HTR-8/SVneo (cell line): ENCODE measurements at regions not wholly inside any gene's neighbourhood (a gene's known extent, or its start where the extent isn't known, plus 50 kb on each side); places are given as distances from the start of the nearest gene placed in this dataset.
A peak's percentile ranks its signal among the peaks of the same experiment; 100 is the strongest.

Source experiments
- DNase-seq: peaks from one replicate; pipeline ENCODE4 v3.0.0; 2011; ENCODE audit warnings: low spot score, mixed read lengths; ENCODE audit not compliant: insufficient read length
- FAIRE-seq: peaks from 2 replicates; lab custom pipeline; 2011; peaks lifted over from hg19 to GRCh38; lab: Jason Lieb, UNC

DNA sequence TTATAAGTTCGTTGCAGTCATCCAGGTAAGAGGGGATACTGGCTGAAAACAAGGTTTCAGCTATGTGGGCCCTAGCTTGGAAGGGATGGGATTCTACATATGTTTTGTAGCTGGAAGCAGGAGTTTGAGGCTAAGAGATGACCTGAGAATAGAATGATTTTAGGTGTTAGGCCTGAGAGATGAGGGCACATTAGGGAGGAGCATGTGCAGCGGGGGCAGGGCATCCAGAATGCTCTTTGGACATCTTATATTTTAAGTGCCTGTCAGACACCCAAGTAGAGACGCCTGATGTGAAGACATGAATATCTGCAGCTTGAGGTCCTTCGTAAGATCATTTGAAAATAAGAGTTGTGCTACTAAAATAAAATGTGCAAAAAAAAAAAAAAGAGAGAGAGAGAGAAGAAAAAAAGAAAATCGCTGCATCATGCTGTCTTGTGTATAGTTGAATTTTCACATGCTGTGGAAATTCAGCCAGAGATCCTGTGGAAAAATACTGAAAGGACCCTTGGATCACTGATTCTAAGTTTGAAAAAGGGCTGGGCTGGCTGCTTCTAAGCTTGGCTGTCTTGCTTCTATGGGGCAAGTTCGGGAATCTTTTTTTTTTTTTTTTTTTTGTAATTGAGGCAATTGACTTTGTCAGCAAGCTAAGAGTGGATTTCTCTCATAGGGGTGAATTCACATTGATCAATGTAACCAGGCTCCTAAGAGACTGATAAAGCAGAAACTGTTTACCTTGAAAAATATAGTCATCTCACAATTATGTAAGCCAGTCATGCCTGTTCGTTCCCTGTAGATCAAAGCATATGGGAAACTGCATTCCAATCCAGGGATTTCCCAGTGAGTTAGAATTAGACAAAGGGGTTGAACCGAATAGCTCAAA is 341.0 kb upstream of the GATB start:
- FAIRE-seq (no peak), DNase-seq (no peak)

DNA sequence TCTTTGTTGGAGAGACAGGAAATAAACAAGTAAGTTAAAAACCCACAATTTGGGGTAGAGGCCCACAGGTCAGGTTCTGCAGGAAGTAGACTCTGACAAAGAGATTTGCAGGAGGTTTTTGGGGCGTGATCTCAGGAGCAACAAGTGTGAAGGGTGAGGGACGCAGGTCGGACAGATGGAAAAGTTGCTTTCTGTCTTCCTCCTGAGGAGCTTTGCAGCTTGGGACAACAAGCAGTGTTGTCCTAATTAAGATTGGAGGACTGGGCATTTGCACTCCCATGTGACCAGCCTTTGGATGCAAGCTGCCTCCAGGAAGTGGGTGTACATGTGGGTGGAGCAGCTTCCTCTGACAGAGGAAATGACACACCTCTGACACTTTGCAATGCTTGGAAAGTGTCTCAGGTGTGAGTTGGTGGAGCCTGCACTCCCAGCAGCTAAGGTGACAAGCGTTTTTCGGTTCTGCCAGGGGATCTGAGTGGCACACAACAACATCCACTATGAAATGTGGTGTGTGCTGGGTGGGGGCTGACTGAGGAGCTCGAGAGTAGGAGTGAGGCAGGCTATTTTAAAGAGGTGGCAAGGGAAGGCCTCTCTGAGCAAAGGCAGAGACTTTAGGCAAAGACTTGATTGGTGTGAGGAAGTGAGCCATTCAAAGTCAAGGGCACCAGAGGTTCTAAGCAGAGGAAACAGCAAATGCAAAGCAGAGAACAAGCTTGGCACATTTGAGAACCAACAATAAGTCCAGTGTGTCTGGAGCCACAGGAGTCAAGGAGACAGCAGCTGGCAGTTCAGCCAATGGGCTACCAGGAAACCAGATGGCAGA is 339.8 kb upstream of the GATB start:
- FAIRE-seq (no peak), DNase-seq (no peak)

DNA sequence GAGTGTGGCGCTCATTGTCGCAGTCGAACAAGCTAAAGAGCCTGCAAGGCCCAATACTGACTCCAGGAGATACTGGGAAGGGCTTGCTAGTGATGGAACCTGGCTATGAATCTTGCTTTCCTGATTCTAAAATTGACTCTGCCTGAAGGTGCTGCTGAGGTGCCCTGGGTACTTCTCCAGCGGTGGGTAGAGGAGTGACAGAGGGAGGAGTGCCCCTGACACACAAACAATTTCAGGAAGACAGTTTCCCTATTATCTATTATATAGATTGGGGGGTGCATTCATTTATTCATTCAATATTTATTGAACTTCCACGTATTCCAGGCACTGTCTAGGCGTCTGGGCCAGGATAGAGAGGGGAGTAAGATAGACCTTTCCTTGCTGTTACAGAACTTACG is 339.2 kb upstream of the GATB start:
- DNase-seq (no peak), FAIRE-seq (no peak)

DNA sequence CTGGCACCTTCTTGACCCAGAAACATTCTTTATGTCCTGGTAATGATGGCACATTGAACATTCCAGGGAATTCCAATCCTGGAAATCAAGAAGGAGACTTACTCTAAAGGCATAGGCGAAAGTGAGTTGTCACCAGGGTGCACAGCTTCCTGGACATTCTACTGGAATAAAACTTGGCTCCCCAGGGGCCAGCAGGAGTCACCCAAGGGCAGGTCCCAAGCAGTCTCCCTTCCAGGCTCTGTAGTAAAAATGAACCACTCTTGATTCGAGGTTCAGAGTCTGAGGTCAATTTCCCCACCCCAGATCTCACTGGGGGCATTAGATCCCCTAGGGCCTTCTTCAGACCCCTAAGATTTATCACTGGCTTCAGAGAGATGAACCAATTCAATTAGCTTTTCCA is 338.7 kb upstream of the GATB start:
- DNase-seq (peak; percentile 23), FAIRE-seq (no peak)

DNA sequence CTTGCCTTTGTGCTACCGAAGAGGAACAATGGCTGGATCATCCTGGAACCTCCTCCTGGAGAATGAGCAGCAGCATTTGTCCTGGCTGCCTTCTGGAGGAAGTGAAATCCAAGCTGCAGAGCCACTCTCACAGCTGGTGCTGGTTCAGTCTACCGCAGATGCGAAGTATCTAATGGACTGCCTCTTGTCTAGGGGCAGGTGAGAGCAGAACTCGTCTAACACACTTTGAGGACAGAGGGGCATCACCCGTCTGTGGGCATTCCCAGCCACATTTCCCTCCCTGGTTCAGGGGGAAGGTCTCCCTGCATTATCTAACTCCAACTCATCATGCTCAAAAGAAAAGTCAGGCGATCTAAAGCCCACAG is 338.2 kb upstream of the GATB start:
- FAIRE-seq (no peak), DNase-seq (no peak)

DNA sequence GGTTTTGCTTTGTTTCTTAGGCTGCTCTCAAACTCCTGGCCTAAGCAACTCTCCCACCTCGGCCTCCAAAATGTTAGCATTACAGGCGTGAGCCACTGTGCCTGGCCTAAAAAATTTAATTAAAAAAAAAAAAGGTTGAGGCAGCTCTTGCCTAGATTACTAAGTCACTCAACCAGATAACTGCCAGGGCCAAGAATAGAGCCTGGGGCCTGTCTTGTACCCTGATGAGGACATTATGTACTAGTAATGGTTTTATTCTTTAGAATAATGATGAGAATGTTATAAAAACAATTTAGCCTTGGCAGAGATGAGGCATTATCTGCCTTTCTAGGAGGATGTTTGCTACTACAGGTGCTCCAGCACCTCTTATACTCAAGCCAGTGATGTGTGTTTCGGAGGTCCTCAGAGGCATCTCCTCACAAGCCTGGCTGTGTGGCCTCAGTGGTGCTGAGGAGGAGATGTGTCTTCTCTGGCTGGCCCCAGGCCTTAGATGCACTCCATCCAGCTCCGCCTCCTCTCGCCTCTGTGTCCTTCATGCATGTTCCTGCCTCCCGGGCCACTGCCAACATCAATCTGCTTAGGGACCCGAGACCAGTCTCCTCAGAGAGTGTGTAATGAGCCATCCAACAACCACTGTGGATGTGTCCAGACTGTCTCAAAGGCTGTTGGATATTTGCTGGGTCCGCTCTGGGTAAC is 337.7 kb upstream of the GATB start:
- no peak for FAIRE-seq
- DNase-seq, result no peak

DNA sequence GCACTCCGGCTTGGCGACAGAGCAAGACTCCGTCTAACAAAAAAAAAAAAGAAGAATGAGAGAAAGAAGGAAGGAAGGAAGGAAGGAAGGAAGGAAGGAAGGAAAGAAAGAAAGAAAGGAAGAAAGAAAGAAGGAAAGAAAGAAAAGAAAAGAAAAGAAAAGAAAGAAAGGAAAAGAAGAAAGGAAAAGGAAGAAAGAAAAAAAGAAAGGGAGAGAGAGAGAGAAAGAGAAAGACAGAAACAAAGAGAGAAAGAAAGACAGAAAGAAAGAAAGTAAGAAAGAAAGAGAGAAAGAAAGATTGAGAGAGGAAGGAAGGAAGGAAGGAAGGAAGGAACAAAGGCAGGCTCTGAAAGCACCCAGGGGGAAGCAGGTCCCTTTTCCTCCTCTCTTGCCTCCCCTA is 336.6 kb upstream of the GATB start:
- no peak for DNase-seq
- no peak for FAIRE-seq

DNA sequence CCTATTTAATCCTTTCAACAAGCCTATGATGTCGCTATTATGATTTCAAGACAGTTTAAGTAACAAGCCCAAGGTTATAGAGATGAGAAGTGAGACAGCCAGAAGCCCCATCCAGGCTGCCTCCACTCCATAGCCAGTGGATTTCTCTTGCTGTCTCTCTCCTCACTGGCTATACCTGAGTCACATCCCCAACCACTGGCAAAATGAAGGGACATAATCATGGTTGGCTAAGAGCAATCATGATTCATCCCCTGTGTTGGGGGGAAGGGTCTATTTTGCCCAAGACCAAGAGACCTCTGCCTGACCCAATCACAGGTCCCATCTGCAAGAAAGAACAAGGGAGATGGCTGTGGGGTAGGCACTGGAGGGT is 334.9 kb upstream of the GATB start:
- no peak for DNase-seq
- FAIRE-seq, result no peak

DNA sequence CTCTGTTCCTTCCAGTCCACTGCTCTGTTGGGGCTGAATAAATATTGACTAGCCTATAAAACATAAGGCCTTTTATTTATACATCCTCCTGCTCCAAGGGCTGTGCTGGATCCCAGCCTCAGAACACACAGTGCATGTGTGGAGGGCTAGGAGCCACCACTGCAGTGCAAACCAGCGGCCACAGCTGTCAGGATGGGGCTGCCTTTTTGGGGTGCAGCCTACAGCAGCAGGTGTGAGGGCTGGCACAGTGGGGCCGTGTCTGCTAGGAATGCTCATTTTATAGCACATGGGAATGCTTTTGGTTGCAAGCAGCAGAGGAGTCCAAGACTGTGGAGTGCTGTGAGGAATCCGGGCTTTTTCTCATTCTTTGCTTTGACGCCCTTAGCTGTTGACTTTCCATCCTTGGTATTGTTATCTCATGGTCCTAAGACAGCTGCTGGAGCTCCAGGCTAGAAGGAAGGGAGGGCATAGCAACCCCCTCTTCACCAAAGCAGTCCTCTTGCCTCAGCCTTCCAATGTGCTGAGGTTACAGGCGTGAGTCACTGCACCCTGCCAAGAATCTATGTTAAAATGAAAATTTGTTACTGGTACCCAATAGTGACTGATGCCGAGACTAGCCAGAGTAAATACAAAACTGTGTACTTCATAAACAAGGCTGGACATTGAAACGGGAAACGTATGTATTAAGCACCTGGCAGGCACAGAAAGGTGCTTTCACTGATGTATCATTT is 334.3 kb upstream of the GATB start:
- DNase-seq (no peak), FAIRE-seq (peak; percentile 13)

DNA sequence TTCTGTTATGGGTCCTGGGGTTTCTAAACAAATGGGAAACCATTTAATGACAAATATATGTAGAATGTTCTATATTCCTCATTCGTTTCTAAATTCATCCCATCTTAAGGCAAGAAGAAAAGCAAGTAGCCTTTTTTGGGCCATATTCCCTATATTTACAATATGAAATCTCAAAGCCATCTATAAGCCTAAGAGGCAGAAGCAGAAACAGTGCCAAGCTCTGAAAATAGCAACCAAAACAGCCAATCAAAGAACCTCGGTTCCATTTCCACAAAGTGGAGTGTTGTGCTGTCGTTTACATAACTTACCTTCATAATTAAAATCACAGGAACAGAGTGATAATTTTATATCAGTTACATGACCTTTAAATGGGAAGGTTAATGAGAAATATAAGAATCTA is 330.6 kb upstream of the GATB start:
- no peak for DNase-seq
- no peak for FAIRE-seq

DNA sequence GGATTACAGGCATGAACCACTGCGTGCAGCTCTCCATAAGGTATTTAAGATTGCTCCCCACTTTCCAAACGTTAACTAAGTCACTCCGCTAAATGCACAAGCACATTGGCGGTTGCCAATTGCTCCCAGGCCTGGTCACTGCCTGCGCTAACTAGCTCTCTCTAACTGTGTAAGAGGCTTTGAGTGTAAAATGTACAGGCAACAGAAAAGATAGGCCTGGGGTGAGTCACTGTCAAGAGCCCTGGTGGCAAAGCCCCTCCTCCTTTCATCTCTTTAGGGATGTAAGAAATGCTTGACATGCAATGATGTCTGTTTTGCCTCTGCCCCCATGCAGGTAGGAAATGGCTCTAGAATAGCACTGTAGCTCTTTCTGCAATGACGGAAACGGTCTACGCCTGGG is 329.7 kb upstream of the GATB start:
- FAIRE-seq (peak; percentile 57), DNase-seq (peak; percentile 30)

DNA sequence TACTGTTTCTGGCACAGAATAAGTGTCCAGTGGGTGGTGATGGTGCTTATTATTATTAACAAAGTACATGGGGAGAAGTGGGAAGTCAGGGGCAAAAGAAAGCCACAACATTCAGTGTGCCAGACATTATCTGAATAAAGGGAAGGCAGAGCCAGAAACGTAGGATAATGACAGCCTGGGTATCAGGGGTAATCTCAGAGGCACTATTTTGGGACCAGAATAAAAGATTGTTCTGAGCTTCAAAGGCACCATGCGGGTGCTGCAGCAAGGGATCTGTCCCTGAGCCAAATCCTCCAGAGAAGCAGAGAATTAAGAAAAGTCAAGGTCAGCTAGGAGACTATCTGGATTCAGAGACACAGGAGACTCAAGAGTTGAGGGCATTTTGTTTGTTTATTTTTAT is 328.8 kb upstream of the GATB start:
- FAIRE-seq (no peak), DNase-seq (no peak)

DNA sequence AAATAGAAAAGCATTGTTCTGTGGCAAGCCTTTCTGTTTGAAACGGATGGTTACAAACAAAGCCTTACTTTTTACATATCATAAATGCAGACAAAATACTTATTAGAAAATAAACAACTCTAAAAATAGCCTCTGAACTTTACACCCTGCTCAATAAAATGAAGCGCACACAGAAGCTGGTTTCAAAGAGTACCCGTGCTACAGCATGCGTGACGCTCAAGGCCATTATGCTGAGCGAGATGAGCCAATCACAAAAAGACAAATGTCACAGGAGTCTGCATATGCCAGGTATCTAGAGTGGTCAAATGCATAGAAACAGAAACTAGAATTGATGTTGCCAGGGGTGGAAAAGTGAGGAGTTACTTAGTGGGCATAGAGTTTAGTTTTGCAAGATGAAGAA is 326.5 kb upstream of the GATB start:
- FAIRE-seq (no peak), DNase-seq (no peak)

DNA sequence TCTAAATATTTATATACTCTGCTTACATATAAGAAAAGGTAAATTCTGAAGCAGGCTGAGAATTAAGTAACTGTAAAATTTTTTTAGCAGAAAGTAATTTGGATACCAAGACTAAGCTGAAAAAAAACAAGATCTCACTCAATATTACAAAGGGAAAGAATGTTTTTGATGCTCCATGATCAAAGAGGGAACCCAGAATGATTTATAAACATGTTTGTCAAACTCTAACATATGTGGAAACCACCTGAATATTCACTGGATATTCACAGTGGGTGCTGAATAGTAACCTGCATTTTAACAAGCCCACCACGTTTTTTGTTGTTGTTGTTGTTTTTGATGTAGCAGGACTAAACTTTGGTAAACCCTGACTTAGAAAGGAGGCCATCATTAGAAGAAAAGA is 324.9 kb upstream of the GATB start:
- DNase-seq, result no peak
- no peak for FAIRE-seq

DNA sequence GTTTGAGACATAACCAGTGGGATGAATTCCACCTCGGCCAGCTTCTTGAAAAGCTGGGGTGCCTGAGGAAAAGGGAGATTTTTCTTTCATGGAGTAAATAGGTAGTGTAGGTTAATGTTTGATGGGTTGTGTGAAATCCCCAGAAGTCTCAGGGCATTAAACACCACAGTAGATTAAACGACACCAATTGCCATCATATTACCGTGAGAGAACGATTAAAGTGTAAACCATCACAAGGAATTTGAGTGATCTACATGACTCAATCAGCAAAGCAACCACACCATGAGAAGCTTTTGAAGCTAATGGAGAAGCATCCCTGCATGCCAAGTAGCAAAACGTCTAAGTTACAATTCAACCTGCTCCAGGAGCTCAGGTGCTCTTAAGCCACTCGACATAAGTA is 322.5 kb upstream of the GATB start:
- no peak for DNase-seq
- FAIRE-seq, result no peak

DNA sequence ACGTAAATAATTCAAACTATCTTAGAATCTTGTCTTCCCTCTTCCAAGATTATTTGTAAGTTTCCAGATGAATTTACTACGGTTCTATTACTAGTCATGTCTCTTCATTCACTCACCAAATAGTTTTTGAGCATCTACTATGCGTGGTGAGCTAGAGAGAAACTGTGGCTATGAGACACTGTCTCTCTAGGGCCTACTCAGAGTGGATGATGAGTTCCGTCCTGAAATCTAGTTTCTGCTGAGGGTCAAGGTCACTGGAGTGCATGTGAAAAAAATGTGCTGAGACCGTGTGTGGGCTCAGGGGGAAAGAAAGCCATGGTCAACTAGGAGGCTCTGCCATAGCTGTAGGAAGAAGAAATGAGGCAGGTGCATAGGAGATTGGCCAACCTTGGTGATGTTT is 320.2 kb upstream of the GATB start:
- FAIRE-seq, result no peak
- no peak for DNase-seq

DNA sequence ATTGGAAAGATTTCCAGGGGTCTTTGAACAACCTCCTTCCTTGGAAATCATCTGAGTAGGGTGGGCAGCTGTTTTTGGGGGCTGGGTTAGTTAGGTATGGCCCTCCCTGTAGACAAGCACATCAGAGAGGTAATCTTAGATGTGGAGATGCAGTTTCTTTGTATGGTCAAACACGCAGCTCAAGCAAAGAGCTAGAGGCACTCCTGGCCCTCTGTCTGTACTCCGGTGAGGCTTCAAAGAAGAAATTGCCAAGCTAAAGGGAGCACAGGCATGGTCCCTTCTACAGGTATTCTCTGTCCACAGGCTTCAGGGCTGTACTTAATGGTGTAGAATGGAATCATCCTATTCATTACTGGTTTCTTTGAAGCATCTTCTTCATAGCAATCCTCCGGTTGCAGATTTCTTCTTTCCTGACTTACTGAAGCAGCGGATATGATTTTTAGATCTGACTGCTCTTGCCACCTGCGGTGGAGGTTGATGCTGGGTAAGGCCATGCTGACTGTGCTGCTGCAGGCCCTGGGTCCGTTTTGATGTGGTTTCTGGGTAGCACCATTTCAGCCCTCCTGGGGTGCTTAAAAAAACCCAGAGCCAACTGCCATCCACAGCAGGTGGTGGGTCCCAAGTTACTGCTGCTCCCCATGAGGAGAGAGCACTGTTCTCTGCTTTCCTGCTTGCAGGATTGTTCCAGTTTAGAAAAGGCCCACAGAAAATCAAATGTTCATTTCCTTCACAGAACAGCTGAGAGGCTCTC is 318.9 kb upstream of the GATB start:
- DNase-seq, result no peak
- no peak for FAIRE-seq

DNA sequence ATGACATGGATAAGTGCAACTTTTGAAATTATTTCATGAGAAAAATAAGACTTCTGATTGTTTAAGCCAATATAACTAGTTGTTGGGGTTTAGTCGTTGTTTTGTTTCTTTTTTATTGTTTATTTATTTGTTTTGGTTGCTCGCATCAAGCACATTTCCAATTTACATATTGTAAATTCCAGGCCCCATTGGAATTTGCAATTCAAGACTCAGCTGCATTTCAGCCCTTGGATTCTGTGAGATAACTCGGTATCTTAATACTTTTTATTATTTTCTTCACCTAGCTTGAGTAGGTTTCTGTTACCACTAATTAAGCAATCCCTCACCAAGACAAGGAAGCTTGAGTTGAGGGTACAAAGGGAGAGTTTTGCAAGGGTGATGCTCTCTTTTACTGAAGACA is 318.3 kb upstream of the GATB start:
- no peak for DNase-seq
- no peak for FAIRE-seq

DNA sequence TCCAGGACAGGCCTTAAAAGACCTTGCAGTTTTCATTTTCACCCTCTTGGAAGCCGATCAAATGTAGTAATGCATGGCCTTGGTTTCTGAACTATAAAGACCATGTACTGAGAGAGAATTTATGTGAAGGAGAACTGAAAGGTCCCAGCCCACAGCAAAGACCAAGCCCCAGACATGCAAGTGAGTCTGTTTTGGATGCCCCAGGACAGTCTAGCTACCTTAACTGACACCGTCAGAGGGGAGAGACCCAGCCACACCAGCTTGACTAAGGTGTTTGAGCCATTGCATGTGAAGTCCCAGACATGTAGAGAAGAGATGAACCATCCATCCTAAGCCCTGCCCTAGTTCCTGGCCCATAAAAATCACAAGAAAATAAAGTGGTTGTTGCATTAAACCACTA is 316.8 kb upstream of the GATB start:
- no peak for DNase-seq
- FAIRE-seq, result no peak
